ENCODE measurements at regions not wholly inside any gene's neighbourhood (a gene's known extent, or its start where the extent isn't known, plus 50 kb on each side); places are given as distances from the start of the nearest gene placed in this dataset.

DNA sequence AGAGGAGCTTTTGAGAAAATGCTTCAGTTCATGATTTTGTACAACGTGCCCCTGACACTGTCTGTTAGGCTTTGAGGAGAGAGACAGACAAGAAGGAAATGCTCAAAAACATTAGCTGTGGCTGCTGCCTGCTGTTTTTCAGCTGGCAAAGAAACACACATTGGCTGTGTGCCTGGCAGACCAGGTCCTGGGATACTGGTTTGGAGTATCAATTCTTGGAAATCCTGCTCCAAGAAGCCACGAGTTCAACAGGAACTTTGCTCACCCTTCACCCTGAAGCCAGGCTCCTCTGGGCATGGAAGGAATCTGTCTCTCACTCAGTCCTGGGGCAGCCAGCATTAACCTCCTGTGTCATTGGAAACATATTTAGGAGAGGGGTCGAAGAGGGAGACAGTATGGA is 245.5 kb downstream of the AUH start:
- peaks cover 3 to 29% (median 16%) of the 10 kb centered on the region in 4 donors for H3K4me1 ChIP-seq
- no peak overlapping the region for H3K4me3 ChIP-seq
- DNase-seq, result no peak
- H3K36me3 ChIP-seq, result no peaks in the 10 kb centered on the region
- WGBS, 2 donors (ENCODE audit: low coverage in 1 of 2), result 38 to 100% methylated on average over 1 to 3 of the region's 3 CpGs
- in situ Hi-C loops (cut with MboI; ENCODE audit: low pct_ligation_motif_present in 1 of 4, low pct_unique_long_range_greater_than_20kb in 1 of 4, low sequenced_read_pairs in 3 of 4) (no loop called here), intact Hi-C loops (cut with DNase I; ENCODE audit: low total_unique reads) (loop anchor here (10.0 kb wide), 1 partner anchor 71 kb away; no protein-coding TSS in a partner anchor)
- peaks cover 0 to under 1% of the 10 kb centered on the region in 2 donors for H3K9me3 ChIP-seq
- H3K27me3 ChIP-seq, result peaks cover 3% of the 10 kb centered on the region
- TF ChIP-seq, protein P1, sequence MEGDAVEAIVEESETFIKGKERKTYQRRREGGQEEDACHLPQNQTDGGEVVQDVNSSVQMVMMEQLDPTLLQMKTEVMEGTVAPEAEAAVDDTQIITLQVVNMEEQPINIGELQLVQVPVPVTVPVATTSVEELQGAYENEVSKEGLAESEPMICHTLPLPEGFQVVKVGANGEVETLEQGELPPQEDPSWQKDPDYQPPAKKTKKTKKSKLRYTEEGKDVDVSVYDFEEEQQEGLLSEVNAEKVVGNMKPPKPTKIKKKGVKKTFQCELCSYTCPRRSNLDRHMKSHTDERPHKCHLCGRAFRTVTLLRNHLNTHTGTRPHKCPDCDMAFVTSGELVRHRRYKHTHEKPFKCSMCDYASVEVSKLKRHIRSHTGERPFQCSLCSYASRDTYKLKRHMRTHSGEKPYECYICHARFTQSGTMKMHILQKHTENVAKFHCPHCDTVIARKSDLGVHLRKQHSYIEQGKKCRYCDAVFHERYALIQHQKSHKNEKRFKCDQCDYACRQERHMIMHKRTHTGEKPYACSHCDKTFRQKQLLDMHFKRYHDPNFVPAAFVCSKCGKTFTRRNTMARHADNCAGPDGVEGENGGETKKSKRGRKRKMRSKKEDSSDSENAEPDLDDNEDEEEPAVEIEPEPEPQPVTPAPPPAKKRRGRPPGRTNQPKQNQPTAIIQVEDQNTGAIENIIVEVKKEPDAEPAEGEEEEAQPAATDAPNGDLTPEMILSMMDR (IDR thresholded peaks at IDR 0.05), result no peak
- TF ChIP-seq POLR2A (IDR thresholded peaks at IDR 0.05) (no peak), POLR2AphosphoS5 (IDR thresholded peaks at IDR 0.05) (no peak), EP300 (IDR thresholded peaks at IDR 0.05; ENCODE audit: low read depth) (no peak)
- no peak overlapping the region for H3K27ac ChIP-seq

DNA sequence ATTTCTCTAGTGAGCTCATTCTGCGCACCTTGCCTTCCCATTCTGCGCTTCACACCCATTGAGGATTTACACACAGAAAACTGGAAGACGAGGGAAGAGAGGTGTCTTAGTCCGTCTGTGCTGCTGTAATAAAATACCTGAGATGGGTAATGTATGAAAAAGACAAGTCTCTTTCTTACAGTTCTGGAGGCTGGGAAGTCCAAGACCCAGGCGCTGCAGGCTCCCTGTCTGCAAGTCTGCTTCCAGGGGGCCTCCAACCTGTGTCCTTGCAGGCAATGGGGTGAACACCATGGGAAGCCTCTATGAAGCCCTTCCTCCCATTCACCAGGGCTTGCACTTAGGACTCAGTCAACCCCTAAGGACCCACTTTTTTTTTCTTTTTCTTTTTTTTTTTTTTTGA is 245.0 kb downstream of the AUH start:
- DNase-seq, result no peak
- 75 to 95% methylated on average over 5 of the region's 5 CpGs for WGBS, 2 donors (ENCODE audit: low coverage in 1 of 2)
- H3K4me1 ChIP-seq, result peaks cover 3 to 29% (median 16%) of the 10 kb centered on the region in 4 donors
- H3K36me3 ChIP-seq, result no peaks in the 10 kb centered on the region
- TF ChIP-seq POLR2A (IDR thresholded peaks at IDR 0.05), result no peak
- TF ChIP-seq EP300 (IDR thresholded peaks at IDR 0.05; ENCODE audit: low read depth), result no peak
- no peak for TF ChIP-seq POLR2AphosphoS5 (IDR thresholded peaks at IDR 0.05)
- TF ChIP-seq, protein P1 (IDR thresholded peaks at IDR 0.05), result no peak
- H3K27ac ChIP-seq, result no peak overlapping the region
- intact Hi-C loops (cut with DNase I; ENCODE audit: low total_unique reads) (loop anchor here (10.0 kb wide), 1 partner anchor 72 kb away; no protein-coding TSS in a partner anchor), in situ Hi-C loops (cut with MboI; ENCODE audit: low pct_ligation_motif_present in 1 of 4, low pct_unique_long_range_greater_than_20kb in 1 of 4, low sequenced_read_pairs in 3 of 4) (no loop called here)
- no peaks in the 10 kb centered on the region for H3K9me3 ChIP-seq
- H3K27me3 ChIP-seq, result peaks cover 3% of the 10 kb centered on the region
- no peak overlapping the region for H3K4me3 ChIP-seq

DNA sequence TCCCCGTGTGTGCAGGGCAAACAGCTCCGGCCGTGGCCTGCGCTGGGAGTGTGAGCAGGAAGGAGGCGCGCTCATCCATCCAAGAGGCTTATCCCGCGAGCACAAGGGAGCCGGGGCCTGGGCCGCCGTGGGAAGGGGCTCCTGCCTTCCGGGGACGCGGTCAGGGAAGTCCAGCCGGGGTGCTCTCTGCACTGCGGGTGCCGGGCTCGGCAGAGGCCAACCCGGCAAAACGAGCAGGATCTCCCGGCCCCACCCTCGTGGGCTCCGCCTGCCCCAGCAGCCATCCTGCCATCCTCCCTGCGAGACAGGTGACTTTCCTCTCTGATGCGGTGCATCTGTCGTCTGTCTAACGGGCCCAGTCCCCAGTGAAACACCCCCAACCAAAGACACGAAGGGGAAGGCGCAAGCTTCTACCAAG is 244.2 kb downstream of the AUH start:
- no peak for DNase-seq
- TF ChIP-seq POLR2AphosphoS5 (IDR thresholded peaks at IDR 0.05) (no peak), EP300 (IDR thresholded peaks at IDR 0.05; ENCODE audit: low read depth) (no peak), POLR2A (IDR thresholded peaks at IDR 0.05) (no peak)
- TF ChIP-seq, protein P1 (IDR thresholded peaks at IDR 0.05), result no peak
- H3K27ac ChIP-seq, result peak overlapping the region; percentile 45 to 64 (median 50)
- WGBS, 2 donors (ENCODE audit: low coverage in 1 of 2), result 93% methylated on average over 28 of the region's 29 CpGs; no CpG with 5 or more reads in 1 of the 2 donors
- peaks cover 3 to 29% (median 16%) of the 10 kb centered on the region in 4 donors for H3K4me1 ChIP-seq
- no peaks in the 10 kb centered on the region for H3K36me3 ChIP-seq
- intact Hi-C loops (cut with DNase I; ENCODE audit: low total_unique reads) (loop anchor here (10.0 kb wide), 1 partner anchor 73 kb away; no protein-coding TSS in a partner anchor), in situ Hi-C loops (cut with MboI; ENCODE audit: low pct_ligation_motif_present in 1 of 4, low pct_unique_long_range_greater_than_20kb in 1 of 4, low sequenced_read_pairs in 3 of 4) (no loop called here)
- H3K4me3 ChIP-seq, result peak overlapping the region in 2 of 4 donors; percentile 19 to 30
- H3K27me3 ChIP-seq, result peaks cover 3% of the 10 kb centered on the region
- no peaks in the 10 kb centered on the region for H3K9me3 ChIP-seq

DNA sequence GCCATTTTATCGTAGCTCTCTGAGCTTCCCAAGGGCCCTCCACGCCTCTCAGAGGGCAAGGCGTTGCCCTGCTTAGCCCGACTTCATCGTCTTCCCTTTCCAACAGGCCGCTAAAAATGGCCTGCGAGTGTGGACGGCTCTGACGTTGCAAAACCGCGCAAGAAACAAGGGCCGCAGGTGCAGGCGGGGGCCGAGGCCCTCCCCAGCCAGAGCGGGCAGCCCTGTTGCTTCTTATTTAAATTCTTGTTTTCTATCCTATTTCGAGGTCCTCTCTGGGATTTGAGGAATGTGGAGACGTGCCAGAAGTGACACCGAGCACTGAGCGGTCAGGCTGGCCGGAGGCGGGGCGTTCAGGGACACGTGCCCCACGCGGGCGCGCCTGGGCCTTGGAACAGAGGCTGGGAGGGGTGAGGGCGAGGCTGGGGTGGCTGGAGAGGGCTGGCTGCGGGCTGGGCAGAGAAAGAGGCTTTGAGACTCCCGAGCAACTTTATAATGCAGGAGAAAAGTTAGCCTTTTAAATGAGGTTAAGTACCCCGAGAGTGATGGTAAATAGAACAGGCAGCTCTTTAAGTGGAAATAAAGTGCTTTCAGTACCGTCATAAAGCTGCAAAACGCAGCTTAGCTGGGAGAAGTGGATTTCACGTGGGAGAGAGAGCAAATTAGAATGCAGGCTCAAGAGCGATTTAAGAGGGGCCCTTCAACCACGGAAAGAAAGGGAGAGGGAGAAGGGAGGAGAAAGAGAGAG is 243.6 kb downstream of the AUH start:
- peak; percentile 86 for DNase-seq
- intact Hi-C loops (cut with DNase I; ENCODE audit: low total_unique reads), result loop anchor here (10.0 kb wide), 1 partner anchor 73 kb away; no protein-coding TSS in a partner anchor
- Histone ChIP-seq H3K4me1 (peaks cover 3 to 29% (median 16%) of the 10 kb centered on the region in 4 donors), H3K27ac (peak overlapping the region; percentile 45 to 64 (median 50)), H3K9me3 (no peaks in the 10 kb centered on the region), H3K36me3 (no peaks in the 10 kb centered on the region), H3K27me3 (peaks cover 3% of the 10 kb centered on the region), H3K4me3 (peak overlapping the region in 3 of 4 donors; percentile 4 to 30 (median 19))
- peak; percentile 29 to 35 (median 33) for TF ChIP-seq POLR2AphosphoS5 (IDR thresholded peaks at IDR 0.05)
- TF ChIP-seq, protein P1 (IDR thresholded peaks at IDR 0.05), result no peak
- WGBS, 2 donors (ENCODE audit: low coverage in 1 of 2), result 20 to 33% methylated on average over 11 to 29 of the region's 36 CpGs
- in situ Hi-C loops (cut with MboI; ENCODE audit: low pct_ligation_motif_present in 1 of 4, low pct_unique_long_range_greater_than_20kb in 1 of 4, low sequenced_read_pairs in 3 of 4), result no loop called here

Measured in transverse colon (tissue), 4 donors.